Right kidney (tissue), 1 donor: ENCODE measurements at regions not wholly inside any gene's neighbourhood (a gene's known extent, or its start where the extent isn't known, plus 50 kb on each side); places are given as distances from the start of the nearest gene placed in this dataset.
"Not testable (repeated sequence)": the region's sequence is repeated elsewhere in the genome, so short reads cannot be mapped to it uniquely, and the experiment has no call there.

Experiments used
- DNase-seq: peaks from one replicate; pipeline ENCODE4 v3.0.0-alpha.2; 2016

DNA sequence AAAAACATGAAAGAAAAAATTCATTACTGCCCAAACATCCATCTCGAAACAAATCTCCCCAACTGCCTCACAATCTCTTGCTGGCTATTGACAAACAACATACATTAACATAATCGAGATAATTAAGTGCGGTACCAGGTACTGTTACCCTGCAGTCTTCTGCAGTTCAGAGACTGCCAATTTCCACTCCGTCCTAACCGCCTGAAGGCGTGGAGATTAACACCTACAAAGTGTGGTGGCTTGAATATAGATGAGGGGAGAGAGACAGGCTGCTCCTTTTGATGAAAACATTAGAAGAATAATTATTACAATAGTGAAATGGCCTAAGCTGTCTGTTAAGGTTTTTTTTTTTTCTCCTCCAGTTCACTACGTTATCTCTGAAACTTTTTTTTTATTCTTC lies 258.9 kb upstream of the SOX4 start:
- DNase-seq: no peak

DNA sequence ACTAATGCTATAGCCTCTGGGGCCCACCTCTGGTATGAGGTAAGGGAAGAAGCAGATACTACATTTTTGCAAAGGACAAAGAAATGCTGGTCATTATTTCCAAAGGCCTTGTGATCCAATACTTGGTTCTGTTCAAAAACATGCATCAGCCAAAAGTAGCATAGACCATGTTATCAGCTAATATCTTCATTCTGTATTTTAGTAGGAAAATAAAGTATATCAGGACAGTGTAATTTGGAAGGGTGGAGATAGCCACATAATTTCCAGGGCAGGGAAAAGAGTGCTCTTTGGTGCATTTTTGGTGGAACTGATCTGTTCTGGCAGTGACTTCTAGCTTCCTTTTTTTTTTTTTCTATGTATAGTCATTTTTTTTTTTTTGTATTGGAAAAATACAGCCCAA lies 258.0 kb upstream of the SOX4 start:
- no peak for DNase-seq

DNA sequence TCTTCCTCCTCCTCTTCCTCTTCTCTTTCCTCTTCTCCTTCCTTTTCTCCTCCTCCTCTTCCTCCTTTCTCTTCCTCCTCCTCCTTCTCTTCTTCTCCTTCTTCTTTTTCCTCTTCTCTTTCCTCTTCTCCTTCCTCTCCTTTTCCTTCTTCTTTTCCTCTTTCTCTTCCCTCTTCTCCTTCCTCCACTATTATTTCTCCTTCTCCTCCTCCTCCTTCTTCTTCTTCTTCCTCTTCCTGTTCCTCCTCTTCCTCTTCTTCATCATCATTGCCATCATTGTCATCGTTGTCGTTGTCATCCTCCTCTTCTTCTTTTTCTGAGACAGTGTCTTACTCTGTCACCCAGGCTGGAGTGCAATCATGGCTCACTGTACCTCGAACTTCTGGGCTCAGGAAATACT lies 256.3 kb upstream of the SOX4 start:
- no peak for DNase-seq

DNA sequence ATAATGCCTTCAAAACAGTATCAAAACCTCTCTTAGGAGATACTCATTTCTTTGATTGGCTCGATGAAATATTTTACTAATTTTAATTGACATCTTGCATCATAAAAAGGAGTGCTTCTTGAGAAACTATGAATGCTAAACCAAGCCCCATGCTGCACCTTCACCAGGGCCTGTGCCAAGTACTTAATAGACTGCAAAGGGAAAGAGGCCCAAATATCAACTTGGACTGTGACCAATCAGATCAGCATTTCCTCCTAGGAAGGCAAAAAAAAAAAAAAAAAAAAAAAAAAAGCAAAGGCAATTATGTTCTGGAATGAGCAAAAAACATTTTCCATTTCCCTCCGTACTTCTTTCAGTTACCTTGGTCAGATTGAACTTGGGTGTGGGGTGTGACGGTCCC lies 253.0 kb upstream of the SOX4 start:
- no peak for DNase-seq

DNA sequence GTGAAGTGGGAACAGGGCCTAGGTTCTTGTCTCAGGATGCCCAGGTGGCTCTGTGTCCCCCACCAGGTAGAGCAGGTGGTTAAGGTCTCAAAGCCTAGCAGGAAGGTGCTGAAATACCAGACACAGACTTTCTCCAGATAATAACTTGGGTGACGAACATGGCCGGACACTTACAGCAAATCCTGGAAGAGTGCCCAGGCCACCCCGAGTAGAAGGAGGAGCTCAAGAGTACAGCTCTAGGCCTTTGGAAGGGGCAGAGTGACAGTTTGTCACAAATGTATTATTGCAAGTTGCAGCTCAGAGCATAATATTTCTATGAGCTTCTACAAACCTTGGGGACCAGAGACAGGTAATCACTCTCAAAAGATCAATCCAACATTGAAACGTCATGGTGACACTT lies 251.6 kb upstream of the SOX4 start:
- DNase-seq: no peak

DNA sequence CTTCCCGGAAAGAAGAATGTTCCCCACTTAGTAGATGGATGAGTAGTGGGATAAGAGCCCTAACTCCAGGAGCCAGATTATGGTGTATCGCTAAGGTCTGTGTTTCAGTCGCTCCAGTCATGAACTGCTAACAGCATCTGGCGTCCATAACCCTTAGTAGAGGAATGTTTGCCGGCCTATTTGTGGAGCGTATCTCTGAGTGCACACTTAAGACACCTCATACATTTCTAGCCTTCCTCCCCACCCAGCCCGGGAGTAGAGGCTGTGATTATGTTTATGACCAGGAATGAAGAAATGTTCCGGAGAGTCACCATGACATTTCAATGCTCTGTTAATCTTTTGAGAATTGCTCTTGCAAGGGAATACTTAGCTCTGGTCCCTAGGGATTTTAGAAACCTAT lies 251.1 kb upstream of the SOX4 start:
- no peak for DNase-seq

DNA sequence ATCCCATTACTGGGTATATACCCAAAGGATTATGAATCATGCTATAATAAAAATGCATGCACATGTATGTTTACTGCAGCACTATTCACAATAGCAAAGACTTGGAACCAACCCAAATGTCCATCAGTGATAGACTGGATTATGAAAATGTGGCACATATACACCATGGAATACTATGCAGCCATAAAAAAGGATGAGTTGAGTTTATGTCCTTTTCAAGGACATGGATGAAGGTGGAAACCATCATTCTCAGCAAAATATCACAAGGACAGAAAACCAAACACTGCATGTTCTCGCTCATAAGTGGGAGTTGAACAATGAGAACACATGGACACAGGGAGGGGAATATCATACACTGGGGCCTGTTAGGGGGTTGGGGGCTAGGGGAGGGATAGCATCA lies 247.8 kb upstream of the SOX4 start:
- not testable (repeated sequence) for DNase-seq

DNA sequence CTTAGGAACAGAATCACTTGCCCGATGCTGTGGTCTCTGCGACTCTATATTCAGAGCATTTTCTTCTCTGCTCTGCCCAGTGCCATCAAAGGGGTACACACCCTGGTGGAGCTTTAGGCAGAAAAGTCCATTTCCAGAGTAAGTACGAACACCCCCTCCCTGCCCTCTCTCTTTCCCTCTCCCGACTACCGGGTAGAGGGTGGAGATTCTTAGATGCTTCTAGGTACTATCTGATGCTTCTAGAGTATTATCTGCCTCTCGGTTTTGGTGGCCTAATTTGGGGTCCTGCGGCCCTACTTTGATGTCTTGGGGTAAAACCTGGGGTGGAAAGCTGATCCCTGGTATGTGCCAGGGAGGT lies 245.4 kb upstream of the SOX4 start:
- DNase-seq: no peak

DNA sequence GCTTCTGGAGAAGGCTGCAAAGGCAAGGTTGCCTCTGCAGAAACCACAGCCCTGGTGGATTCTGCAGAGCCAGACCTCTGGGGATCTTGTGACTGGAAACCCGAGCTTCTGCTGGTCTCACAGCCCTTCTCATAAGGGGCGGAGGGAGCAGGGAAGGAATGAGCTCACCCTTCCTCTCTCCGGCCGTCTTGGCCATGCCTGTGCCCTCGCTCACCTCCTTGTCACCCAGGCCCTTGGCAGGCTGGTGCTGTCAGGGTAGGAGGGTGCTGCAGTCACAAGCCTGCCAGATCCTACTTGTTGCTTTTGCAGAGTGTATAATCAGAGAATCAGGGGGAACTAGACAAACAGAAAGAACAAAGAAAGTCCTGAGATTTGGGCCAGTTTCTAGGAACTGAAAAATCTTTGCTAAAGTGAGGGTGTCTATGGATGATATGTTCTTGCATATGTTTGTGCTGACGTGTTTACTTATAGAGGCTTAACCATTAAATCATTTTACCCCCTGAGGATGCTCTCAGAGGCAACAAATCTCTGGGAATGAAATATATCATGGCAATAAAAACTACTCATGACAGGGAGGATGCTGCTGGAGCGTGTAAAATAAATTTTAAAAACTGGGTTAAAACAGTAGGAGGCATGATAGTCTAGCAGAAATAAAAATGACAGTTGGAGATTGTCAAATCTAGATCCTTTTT lies 244.9 kb upstream of the SOX4 start:
- DNase-seq: peak; percentile 64

DNA sequence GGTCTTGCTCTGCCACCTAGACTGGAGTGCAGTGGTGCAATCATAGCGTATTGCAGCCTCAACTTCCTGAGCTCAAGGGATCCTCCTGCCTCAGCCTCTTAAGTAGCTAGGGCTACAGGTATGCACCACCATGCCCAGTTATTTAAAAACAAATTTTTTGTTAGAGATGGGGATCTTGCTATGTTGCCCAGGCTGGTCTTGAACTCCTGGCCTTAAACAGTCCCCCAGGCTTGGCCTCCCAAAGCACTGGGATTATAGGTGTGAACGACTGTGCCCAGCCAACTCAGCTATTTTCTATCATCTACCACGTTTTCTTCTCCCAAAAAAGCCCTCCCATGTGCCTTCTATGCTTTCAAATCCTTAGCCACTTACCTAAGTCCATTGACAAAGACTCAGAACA lies 243.7 kb upstream of the SOX4 start:
- no peak for DNase-seq

DNA sequence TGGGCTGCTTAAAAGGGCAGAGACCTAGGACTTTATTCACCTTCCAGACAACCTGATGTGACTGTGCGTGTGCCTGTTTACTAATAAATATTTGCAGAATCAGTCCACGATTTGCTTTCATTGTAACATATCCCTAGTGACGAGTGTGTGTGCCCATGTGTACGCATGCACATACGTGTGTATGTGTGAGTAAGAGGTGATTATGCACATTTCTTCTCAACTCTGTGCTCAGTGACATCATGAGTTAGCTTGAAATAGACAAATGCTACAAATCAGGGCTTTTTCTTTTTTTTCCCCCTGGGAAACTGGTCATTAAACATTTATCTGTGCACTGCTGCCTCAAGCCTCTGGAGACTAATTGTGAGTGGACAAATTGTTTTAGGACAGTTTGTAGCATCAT lies 242.6 kb upstream of the SOX4 start:
- no peak for DNase-seq

DNA sequence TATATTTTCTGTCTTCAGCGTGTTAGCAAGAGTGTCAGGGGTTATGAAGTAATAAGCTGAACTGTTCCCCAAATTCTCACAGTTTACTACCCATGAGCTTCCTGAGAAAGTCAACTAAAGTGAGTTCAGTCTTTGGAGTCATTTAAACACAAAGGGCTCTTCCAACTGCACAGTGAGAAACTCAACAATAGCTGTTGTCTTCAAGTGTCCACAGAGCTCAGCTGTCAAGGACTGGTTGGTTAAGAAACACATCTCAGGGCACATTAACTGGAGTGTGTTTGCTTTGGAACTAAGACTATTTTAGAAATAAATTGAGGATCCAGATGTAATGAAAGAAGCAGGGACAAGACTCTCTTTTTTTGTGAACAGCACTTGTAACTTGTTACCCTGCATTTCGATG lies 241.4 kb upstream of the SOX4 start:
- no peak for DNase-seq

DNA sequence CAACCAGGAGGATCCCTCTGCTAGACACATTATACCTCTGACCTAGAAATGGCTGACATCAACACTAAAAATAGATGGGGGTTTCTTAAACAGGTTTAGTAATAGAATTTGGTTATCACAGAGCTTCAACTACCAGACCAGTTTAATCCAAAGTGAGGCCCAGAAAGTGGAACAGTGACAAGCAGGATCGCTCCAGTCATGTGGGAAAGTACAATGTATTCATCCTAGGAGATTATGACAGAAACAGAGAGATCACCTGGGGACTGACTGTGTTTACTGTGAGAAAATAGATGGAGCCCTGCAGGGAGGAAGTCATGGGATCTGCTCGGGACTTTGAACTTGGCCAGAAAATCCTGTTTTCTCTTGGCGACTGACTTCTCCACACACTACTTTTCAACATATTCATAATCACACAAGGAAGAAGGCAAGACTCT lies 238.7 kb upstream of the SOX4 start:
- DNase-seq: no peak

DNA sequence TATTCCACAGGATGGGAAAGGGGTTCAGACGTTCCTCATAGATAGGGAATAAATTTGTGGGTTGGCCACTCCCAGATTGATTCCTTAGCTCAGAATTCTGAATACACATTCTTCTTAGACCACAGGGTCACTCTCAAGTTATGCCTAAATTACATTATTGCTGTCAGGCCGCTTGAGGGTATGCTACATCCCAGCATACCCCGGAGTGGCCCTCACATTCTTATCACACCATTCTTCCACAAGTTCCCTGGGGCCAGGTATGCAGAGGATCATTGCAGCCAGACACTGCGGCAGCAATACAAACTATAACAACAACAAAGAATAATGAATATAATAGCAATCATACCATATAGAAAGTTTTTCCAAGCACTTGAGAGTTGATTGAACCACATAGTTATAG lies 237.9 kb upstream of the SOX4 start:
- no peak for DNase-seq

DNA sequence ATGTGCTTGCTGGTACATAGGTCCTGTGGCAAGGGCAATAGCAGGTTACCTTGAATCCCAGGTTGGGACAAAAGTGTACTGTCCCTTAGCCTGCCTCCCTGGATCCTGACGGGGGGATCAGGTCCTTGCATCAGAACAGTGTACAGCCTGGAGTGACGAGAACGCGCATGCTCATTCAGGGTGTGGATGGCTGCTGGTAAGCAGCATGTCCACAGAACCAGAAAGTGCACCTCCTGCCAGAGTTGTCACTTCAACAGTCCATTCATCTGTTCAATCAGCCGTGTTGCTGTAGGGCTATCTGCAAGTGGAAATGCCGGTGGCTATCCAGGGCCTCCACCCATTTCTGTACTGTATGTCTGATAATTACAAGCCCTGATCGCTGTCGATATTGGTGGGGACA lies 236.3 kb upstream of the SOX4 start:
- DNase-seq: no peak

DNA sequence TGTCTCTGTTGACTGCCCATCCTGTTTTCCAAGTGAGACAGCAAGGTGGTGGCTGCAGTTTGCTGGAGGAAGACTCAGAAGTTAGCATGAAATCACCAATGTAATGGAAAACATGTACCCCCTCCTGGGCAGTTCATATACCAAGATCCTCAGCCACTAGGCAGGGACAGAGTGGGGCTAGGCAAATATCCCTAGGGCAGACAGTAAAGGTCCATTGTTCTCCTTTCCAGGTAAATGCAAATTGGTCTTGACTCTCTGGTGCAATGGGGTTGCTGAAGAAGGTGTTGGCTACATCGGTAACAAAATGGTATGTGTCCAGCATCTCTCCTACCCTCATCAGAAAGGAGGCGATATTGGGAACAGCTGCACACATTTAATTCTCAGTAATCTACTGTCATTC lies 233.6 kb upstream of the SOX4 start:
- DNase-seq: no peak

DNA sequence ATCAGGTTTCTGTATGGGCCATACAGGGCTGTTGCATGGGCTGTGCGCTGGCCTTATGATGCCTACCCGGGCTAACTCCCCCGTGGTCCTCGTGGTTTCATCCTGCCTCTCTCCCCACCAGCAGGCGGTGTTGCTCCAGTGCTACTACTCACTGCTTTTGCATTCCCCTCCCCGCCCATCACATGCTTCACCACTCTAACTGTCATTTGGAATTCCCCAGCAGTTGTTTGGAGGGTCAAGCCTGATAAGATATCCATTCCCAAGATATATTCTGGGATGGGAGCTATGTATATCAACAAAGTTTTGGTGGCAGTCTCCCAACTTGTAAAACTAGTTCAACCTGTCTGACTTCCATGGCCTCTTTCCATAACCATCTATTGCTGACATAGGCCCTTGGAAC lies 233.2 kb upstream of the SOX4 start:
- DNase-seq: no peak

DNA sequence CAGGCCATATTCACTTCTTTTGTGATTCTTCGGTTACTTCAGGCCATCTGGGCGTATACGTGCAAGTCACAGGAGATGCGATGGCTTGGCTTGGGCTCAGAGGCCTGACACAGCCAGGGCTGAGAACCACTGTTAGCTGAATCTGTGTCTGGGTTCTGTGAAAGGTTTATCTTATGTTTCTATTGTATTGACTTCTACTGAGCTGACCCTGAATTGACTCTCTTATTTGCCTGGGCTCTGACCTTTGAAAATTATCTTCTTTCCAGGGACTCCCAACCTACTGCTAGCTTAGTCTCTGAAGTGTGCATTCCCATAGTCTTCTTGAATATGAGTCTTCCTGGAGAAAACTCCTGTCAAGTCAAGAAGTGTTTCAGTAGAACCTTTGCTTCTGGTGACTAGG lies 226.4 kb upstream of the SOX4 start:
- no peak for DNase-seq

DNA sequence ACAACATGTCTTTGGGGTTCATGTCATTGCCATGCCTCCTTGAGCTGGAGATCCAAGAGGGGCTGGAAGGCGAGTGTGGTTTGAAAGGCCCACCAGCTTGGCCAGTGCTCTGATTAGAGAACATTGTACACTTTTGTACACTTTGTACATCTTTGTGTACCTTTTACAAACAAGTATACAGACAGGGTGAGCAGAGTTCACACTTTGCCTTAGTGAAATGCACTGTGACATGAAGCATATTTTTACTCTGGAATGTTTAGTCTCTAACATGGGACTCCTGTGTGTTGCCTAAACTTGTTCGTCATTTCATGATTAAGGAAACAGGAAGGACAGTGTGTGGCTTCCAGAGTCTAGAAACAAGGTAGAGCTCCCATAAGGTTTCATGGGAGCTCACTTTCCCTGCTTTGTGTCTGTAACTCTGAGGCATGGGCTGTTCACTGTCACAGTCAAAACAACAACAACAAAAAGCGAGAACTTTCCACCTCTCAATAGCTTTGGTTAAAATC lies 225.8 kb upstream of the SOX4 start:
- no peak for DNase-seq

DNA sequence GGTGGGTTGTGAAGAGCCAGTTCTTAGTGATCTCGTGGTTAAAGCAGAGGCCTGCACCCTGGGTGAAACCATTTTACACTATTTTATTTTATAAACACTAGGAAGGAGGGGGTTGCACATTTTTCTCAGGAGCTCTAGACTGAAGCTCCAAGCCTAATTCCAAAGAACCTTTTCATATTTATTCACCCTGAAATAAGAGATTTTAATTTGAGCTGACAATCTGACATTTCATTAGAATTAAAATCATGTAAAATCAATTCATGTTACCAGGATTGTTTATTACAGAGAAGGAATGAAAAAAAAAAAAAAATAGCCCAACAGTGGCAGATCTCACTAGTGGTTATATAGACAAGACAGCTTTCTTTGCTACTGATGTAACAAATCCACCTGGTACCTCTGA lies 222.5 kb upstream of the SOX4 start:
- no peak for DNase-seq

DNA sequence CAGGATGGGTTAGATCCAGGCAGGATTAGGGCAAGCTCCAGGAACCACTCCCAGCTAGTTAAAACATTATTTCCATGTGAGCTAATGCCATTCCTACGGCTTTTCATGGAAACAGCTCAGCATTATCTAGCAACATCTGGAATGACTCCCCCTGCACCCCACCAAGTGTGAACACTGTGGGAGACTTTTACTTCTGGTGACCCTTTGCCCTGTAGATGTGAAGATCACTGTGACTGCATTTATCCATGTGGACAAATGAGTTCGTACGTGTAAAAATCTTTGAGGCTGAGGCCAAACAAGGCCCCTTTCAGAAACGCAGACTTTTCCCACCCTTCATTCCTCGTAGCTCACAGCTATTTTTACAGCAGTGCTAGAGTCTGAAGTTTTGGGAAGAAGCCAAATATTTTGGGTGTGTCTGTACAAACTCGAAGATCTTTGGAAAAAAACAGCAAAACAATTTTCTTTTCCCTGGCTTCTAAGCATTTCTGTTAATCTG lies 221.8 kb upstream of the SOX4 start:
- DNase-seq: no peak

DNA sequence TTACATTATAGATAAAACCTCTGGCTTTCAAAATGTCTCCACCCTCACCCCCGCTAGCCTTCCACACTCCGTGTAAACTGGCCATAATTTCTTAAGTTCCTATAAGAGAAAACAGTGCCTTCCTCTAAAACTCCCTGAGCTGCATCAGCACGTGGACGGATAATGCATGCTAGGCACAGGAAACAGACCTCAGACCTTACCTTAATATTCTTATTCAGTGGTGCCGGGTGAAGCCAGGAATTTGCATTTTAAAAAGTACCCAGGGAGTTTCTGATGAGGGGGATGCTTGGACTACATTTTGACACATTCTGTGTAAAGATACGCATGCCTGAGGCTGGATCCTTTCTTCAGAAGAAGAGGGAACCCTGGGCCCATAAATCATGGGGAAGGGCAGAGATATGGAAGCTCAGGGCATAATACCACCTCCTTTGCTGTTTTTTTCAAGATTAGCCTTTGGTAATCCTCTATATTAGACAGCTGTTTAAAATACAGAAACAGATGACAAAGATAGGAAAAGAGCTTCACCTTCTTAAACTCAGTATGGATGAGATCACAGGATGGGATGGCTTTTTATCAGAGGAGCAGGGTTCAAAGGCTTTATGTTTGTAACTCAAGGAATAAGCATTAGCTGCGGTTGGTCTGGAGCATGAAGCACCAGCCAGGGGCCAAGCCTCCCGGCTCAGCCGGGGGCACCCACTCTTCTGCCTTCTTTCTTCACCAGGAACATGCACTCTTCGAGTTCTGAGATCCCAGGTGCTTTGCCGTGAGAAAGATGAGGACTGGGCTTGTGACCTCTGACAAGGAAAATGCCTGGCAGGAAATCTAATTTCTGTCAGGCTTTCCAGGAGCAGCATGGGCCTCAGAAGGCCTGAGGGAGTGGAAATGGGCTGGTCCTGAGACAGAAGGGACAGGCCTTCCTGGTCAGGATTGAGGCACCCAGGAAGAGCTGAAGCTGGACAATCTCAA lies 218.1 kb upstream of the SOX4 start:
- no peak for DNase-seq

DNA sequence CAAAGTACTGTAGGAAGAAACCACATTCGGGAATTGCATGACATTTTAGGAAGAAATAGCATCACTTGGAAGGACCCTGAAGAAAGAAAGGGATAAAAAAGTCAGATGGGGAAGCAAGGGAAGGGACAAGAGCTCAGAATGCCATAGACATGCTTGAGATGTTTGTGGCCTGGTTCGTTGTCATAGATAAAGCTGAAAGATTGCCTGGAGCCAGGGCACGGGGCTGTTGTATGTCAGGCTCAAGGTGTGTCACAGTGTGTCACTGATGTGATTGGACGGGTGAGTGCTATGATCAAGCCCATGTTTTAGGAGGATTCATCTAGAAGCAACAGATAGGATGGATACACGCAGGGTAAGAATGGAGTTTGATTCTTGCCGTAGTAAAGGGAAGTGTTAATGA lies 216.2 kb upstream of the SOX4 start:
- no peak for DNase-seq
